Caco-2 (cell line): ENCODE measurements at regions not wholly inside any gene's neighbourhood (a gene's known extent, or its start where the extent isn't known, plus 50 kb on each side); places are given as distances from the start of the nearest gene placed in this dataset.
A peak's percentile ranks its signal among the peaks of the same experiment; 100 is the strongest.

ENCODE experiments used
- BruUV-seq: library from RNA; stranded (reverse); fragments of 400-500 nt; replicated peaks from 2 replicates; lab custom pipeline; 2021; lab: Mats Ljungman, UMichigan
- CTCF ChIA-PET: fragments of 300-600 bp; sonication (Branson Sonifier 250); formaldehyde crosslinking; loops from one replicate; lab custom pipeline; 2022; ENCODE audit warnings: antibody characterized with exemption; lab: Charles Lee
- POLR2A ChIA-PET: fragments of 300-600 bp; sonication (Branson Sonifier 250); formaldehyde crosslinking; loops from one replicate; lab custom pipeline; 2022; ENCODE audit warnings: antibody characterized with exemption; lab: Charles Lee
- DNase-seq, 2 experiments: peaks; one replicate each; pipeline versions ENCODE4 v3.0.0 to v3.0.0-alpha.2; 2020 to 2022
- H3K27me3 ChIP-seq: replicated peaks from 2 replicates; pipeline ENCODE4 v1.6.0; 2011; ENCODE audit warnings: low read length; ENCODE audit not compliant: control insufficient read depth, insufficient read depth
- H3K36me3 ChIP-seq: 2 replicates; pipeline ENCODE4 v1.5.1; 2011; ENCODE audit warnings: low read length; ENCODE audit not compliant: control insufficient read depth, insufficient read depth
- H3K4me1 ChIP-seq: fragments of 250-450 bp; sonication (Bioruptor Pico); 2 replicates; pipeline ENCODE4 v1.5.1; 2020; ENCODE audit warnings: mild to moderate bottlenecking
- H3K4me3 ChIP-seq: 2 replicates; pipeline ENCODE4 v1.5.1; 2011; ENCODE audit warnings: low read depth, mild to moderate bottlenecking, control low read depth, low read length
- H3K9me3 ChIP-seq: fragments of 250-450 bp; sonication (Bioruptor Pico); 2 replicates; pipeline ENCODE4 v1.5.1; 2020; ENCODE audit warnings: mild to moderate bottlenecking, moderate library complexity
- H3K27ac Mint-ChIP-seq: one replicate; pipeline ENCODE4 v1.8.0; 2022; ENCODE audit warnings: mixed read lengths; ENCODE audit not compliant: unreplicated experiment
- H3K27me3 Mint-ChIP-seq: one replicate; pipeline ENCODE4 v1.8.0; 2022; ENCODE audit warnings: mixed read lengths; ENCODE audit not compliant: insufficient read depth, unreplicated experiment
- H3K36me3 Mint-ChIP-seq: one replicate; pipeline ENCODE4 v1.8.0; 2022; ENCODE audit warnings: mild to moderate bottlenecking, mixed read lengths; ENCODE audit not compliant: insufficient read depth, unreplicated experiment
- H3K4me1 Mint-ChIP-seq: one replicate; pipeline ENCODE4 v1.8.0; 2022; ENCODE audit warnings: low read depth, mixed read lengths; ENCODE audit not compliant: unreplicated experiment
- H3K4me3 Mint-ChIP-seq: one replicate; pipeline ENCODE4 v1.8.0; 2022; ENCODE audit warnings: mild to moderate bottlenecking, moderate library complexity, mixed read lengths; ENCODE audit not compliant: unreplicated experiment
- H3K9me3 Mint-ChIP-seq: one replicate; pipeline ENCODE4 v1.8.0; 2022; ENCODE audit warnings: mixed read lengths; ENCODE audit not compliant: unreplicated experiment
- intact Hi-C: fragments of 100-400 bp; cut with micrococcal nuclease; formaldehyde crosslinking; loops from one replicate; pipeline ENCODE4 v1.10.0; 2022; ENCODE audit not compliant: unreplicated experiment
- TF ChIP-seq, protein P1 (sequence below), 2 experiments: fragments of 200-600 bp in 1 of 2; IDR thresholded peaks; 1 replicate in 1 of 2; 2 replicates in 1 of 2; pipeline versions ENCODE4 v1.5.1 to v1.8.0; 2011 to 2022; ENCODE audit warnings: antibody characterized with exemption in 1 of 2, control low read depth in 1 of 2, inconsistent platforms in 1 of 2, low read depth in 1 of 2, low read length in 1 of 2, mild to moderate bottlenecking in 1 of 2, moderate library complexity in 1 of 2; ENCODE audit not compliant: insufficient read depth in 1 of 2, severe bottlenecking in 1 of 2, unreplicated experiment in 1 of 2

DNA sequence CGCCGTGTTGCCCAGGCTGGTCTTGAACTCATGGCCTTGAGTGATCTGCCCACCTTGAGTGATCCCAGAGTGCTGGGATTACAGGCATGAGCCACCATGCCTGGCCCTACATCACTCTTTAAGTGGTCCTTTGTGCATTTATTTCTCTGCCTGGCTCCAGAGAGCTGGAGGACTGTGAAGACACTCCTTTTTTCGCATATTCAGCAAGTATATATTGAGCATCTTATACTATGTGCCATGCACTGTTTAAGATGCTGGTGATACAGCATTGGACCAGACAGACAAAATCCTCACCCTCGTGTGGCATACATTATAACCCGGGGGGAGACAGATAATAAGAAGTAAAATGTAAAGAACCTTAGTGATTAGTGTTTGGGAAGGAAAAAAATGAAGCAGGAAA lies 66.8 kb upstream of the NPAS1 start:
- peaks cover 62% of the 10 kb centered on the region for H3K4me1 Mint-ChIP-seq
- peaks cover 43% of the 10 kb centered on the region for H3K4me1 ChIP-seq
- H3K36me3 Mint-ChIP-seq: peaks cover 74% of the 10 kb centered on the region
- TF ChIP-seq, protein P1, sequence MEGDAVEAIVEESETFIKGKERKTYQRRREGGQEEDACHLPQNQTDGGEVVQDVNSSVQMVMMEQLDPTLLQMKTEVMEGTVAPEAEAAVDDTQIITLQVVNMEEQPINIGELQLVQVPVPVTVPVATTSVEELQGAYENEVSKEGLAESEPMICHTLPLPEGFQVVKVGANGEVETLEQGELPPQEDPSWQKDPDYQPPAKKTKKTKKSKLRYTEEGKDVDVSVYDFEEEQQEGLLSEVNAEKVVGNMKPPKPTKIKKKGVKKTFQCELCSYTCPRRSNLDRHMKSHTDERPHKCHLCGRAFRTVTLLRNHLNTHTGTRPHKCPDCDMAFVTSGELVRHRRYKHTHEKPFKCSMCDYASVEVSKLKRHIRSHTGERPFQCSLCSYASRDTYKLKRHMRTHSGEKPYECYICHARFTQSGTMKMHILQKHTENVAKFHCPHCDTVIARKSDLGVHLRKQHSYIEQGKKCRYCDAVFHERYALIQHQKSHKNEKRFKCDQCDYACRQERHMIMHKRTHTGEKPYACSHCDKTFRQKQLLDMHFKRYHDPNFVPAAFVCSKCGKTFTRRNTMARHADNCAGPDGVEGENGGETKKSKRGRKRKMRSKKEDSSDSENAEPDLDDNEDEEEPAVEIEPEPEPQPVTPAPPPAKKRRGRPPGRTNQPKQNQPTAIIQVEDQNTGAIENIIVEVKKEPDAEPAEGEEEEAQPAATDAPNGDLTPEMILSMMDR (IDR thresholded peaks at IDR 0.05; ENCODE audit: insufficient read depth in 1 of 2, low read depth in 1 of 2, low read length in 1 of 2, severe bottlenecking in 1 of 2, unreplicated experiment in 1 of 2): no peak
- intact Hi-C loops: no loop called here
- H3K27ac Mint-ChIP-seq: peak overlapping the region; percentile 67
- 0 out of 2 replicates have a peak, but pooled peaks cover 2% of the 10 kb centered on the region for H3K36me3 ChIP-seq
- CTCF ChIA-PET: no interaction called here
- no peak overlapping the region for H3K4me3 Mint-ChIP-seq
- H3K4me3 ChIP-seq: no peak overlapping the region
- no peaks in the 10 kb centered on the region for H3K27me3 ChIP-seq
- POLR2A ChIA-PET: no interaction called here
- DNase-seq: no peak
- no peaks in the 10 kb centered on the region for H3K9me3 ChIP-seq
- BruUV-seq: no TSS peak
- H3K9me3 Mint-ChIP-seq: no peaks in the 10 kb centered on the region
- H3K27me3 Mint-ChIP-seq: no peaks in the 10 kb centered on the region

DNA sequence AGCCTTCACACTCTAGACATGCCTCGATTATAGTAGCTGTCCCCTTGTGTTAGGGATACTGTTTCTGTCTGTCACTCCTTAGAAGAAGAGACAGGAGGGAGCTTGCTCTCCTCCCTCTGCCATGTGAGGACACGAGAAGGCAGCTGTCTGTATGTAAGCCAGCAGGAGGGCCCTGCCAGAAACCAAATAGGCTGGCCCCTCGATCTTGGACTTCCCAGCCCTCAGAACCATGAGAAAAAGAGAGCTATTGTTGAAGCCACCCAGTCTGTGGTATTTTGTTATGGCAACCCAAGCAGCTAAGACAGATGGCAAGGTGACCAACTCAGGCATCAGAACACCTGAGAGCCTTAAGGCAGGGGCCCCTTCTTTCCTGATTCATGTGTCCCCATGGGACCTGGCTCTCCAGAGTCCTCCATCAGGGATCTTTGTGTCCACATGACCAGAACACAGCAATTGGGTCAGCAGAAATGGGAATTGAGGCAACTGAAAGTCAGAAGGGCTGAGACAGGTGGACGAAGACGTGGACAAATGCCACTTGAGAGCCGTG lies 65.6 kb upstream of the NPAS1 start:
- H3K4me1 Mint-ChIP-seq: peaks cover 58% of the 10 kb centered on the region
- H3K4me3 ChIP-seq: no peak overlapping the region
- no peaks in the 10 kb centered on the region for H3K27me3 ChIP-seq
- no peaks in the 10 kb centered on the region for H3K27me3 Mint-ChIP-seq
- POLR2A ChIA-PET: no interaction called here
- CTCF ChIA-PET: interaction anchor here (0.6 kb wide), 1 partner anchor 8 kb away, joined by 3 read pairs; no protein-coding TSS in a partner anchor
- no TSS peak for BruUV-seq
- peaks cover 66% of the 10 kb centered on the region for H3K36me3 Mint-ChIP-seq
- TF ChIP-seq, protein P1 (IDR thresholded peaks at IDR 0.05; ENCODE audit: insufficient read depth in 1 of 2, low read depth in 1 of 2, low read length in 1 of 2, severe bottlenecking in 1 of 2, unreplicated experiment in 1 of 2): no peak
- H3K4me3 Mint-ChIP-seq: no peak overlapping the region
- 0 out of 2 replicates have a peak, but pooled peaks cover 2% of the 10 kb centered on the region for H3K36me3 ChIP-seq
- DNase-seq: no peak
- peak overlapping the region; percentile 52 for H3K27ac Mint-ChIP-seq
- no peaks in the 10 kb centered on the region for H3K9me3 Mint-ChIP-seq
- H3K9me3 ChIP-seq: no peaks in the 10 kb centered on the region
- intact Hi-C loops: no loop called here
- peaks cover 43% of the 10 kb centered on the region for H3K4me1 ChIP-seq

DNA sequence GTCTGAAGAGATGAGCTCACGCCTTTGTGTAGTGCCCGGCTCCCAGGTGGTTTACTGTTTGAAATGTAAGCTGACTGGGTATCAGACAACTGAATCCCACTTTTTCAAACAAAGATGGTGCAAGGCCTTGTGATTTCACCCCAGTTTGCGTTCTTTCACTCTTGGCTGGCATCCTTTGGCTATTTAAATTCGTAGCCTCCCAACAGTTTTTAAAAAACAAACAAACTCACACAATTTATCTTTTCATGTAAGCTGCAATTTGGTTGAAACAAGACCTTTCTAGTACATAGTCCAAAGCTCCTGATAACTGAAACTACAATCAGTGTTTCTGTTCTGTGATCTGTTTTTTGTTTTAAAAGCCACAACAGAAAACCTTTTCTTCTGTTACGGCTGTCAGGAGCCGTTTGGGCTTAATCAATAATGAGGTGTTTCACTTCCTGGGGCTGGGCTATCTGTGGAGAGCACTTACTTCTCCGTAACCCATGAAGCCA lies 65.1 kb upstream of the NPAS1 start:
- Mint-ChIP-seq H3K4me1 (peaks cover 57% of the 10 kb centered on the region), H3K4me3 (no peak overlapping the region)

More for the DNA sequence above, 65.1 kb upstream of the NPAS1 start:
- TF ChIP-seq, protein P1 (IDR thresholded peaks at IDR 0.05; ENCODE audit: insufficient read depth in 1 of 2, low read depth in 1 of 2, low read length in 1 of 2, severe bottlenecking in 1 of 2, unreplicated experiment in 1 of 2): no peak
- Mint-ChIP-seq H3K27ac (peak overlapping the region; percentile 52), H3K27me3 (no peaks in the 10 kb centered on the region), H3K36me3 (peaks cover 67% of the 10 kb centered on the region), H3K9me3 (no peaks in the 10 kb centered on the region)
- intact Hi-C loops: no loop called here
- 0 out of 2 replicates have a peak, but pooled peaks cover 1% of the 10 kb centered on the region for H3K9me3 ChIP-seq
- no TSS peak for BruUV-seq
- POLR2A ChIA-PET: no interaction called here
- peaks cover 43% of the 10 kb centered on the region for H3K4me1 ChIP-seq
- CTCF ChIA-PET: interaction anchor here (0.6 kb wide), 1 partner anchor 8 kb away, joined by 3 read pairs; no protein-coding TSS in a partner anchor
- no peak for DNase-seq
- no peak overlapping the region for H3K4me3 ChIP-seq
- H3K27me3 ChIP-seq: no peaks in the 10 kb centered on the region
- H3K36me3 ChIP-seq: 0 out of 2 replicates have a peak, but pooled peaks cover 2% of the 10 kb centered on the region
